HCT116 (cell line): ENCODE measurements at regions not wholly inside any gene's neighbourhood (a gene's known extent, or its start where the extent isn't known, plus 50 kb on each side); places are given as distances from the start of the nearest gene placed in this dataset.

ENCODE experiments used
- ATAC-seq: fragments of 200-7000 bp; cut with Tn5 transposase; 2 replicates; pipeline ENCODE4 v1.9.1; 2020; ENCODE audit warnings: mild to moderate bottlenecking, moderate library complexity
- BruUV-seq: library from RNA; stranded (reverse); fragments of 400-500 nt; replicated peaks from 2 replicates; lab custom pipeline; 2021; lab: Mats Ljungman, UMichigan
- CTCF ChIA-PET: fragments of 300-600 bp; sonication (Branson Sonifier 250); formaldehyde crosslinking; loops from one replicate; lab custom pipeline; 2021; ENCODE audit warnings: antibody characterized with exemption; lab: Charles Lee
- POLR2A ChIA-PET: fragments of 300-600, 350-600 bp; sonication (Branson Sonifier 250); formaldehyde crosslinking; loops from one replicate; lab custom pipeline; 2021; ENCODE audit warnings: antibody characterized with exemption; lab: Charles Lee
- RAD21 ChIA-PET, 2 experiments: fragments of 300-600 bp; sonication (Branson Sonifier 250); formaldehyde crosslinking; loops; one replicate each; lab custom pipeline; 2023; ENCODE audit warnings: low total read pairs in 2 of 2; ENCODE audit not compliant: uncharacterized antibody in 2 of 2, unreplicated experiment in 2 of 2, low non-redundant PET in 1 of 2; lab: Charles Lee
- DNase-seq: peaks from one replicate; pipeline ENCODE4 v3.0.0-alpha.2; 2010; ENCODE audit warnings: low read depth, low spot score
- H2AFZ ChIP-seq: fragments of 200-600 bp; shearing (Covaris generic), sonication (generic); 2 replicates; pipeline ENCODE4 v1.6.1; 2017; ENCODE audit warnings: low read depth, mixed run types, mixed read lengths, antibody characterized with exemption, low read length; ENCODE audit not compliant: poor library complexity, severe bottlenecking
- H3K27ac ChIP-seq: 2 replicates; pipeline ENCODE4 v1.5.1; 2012; ENCODE audit warnings: low read depth, low read length
- H3K27me3 ChIP-seq: fragments of 200-600 bp; sonication (generic); 2 replicates; pipeline ENCODE4 v1.6.1; 2016; ENCODE audit warnings: mixed run types, low read length, mixed read lengths; ENCODE audit not compliant: insufficient read depth
- H3K36me3 ChIP-seq, 2 experiments: fragments of 200-500 bp in 1 of 2; fragments of 200-600 bp in 1 of 2; sonication (Bioruptor generic) in 1 of 2; sonication (generic) in 1 of 2; 2 replicates each; pipeline versions ENCODE4 v1.5.1 to v1.6.1; 2014 to 2016; ENCODE audit warnings: low read length in 2 of 2, inconsistent platforms in 1 of 2, mixed read lengths in 1 of 2, mixed run types in 1 of 2; ENCODE audit not compliant: insufficient read depth in 2 of 2, control insufficient read depth in 1 of 2
- H3K4me1 ChIP-seq, 2 experiments: fragments of 200-600 bp in 1 of 2; sonication (generic) in 1 of 2; 2 replicates each; pipeline versions ENCODE4 v1.5.1 to v1.6.1; 2012 to 2017; ENCODE audit warnings: low read length in 2 of 2, inconsistent platforms in 1 of 2, mild to moderate bottlenecking in 1 of 2, mixed read lengths in 1 of 2, mixed run types in 1 of 2, moderate library complexity in 1 of 2; ENCODE audit not compliant: insufficient read depth in 2 of 2, control insufficient read depth in 1 of 2
- H3K4me2 ChIP-seq: fragments of 200-600 bp; sonication (generic); 2 replicates; pipeline ENCODE4 v1.6.1; 2017; ENCODE audit warnings: mixed run types, low read length, mixed read lengths
- H3K4me3 ChIP-seq, 2 experiments: fragments of 200-600 bp in 1 of 2; sonication (generic) in 1 of 2; replicated peaks in 1 of 2; 2 replicates each; pipeline ENCODE4 v1.5.1; 2011 to 2016; ENCODE audit warnings: low read length in 2 of 2, control low read depth in 1 of 2, low read depth in 1 of 2, mild to moderate bottlenecking in 1 of 2, mixed read lengths in 1 of 2, mixed run types in 1 of 2
- H3K79me2 ChIP-seq: fragments of 200-600 bp; sonication (generic); 2 replicates; pipeline ENCODE4 v1.6.1; 2017; ENCODE audit warnings: mild to moderate bottlenecking, mixed run types, low read length, moderate library complexity, mixed read lengths; ENCODE audit not compliant: insufficient read depth
- H3K9ac ChIP-seq: fragments of 200-600 bp; sonication (generic); 2 replicates; pipeline ENCODE4 v1.6.1; 2016; ENCODE audit warnings: low read length, mixed read lengths
- H3K9me2 ChIP-seq: fragments of 200-600 bp; sonication (generic), shearing (Covaris generic); 2 replicates; pipeline ENCODE4 v1.6.1; 2017; ENCODE audit warnings: mixed run types, mild to moderate bottlenecking, moderate library complexity; ENCODE audit not compliant: insufficient read depth
- H3K9me3 ChIP-seq, 2 experiments: fragments of 200-500 bp in 1 of 2; fragments of 200-600 bp in 1 of 2; sonication (Bioruptor generic) in 1 of 2; sonication (generic) in 1 of 2; 2 replicates each; pipeline ENCODE4 v1.6.1; 2014 to 2017; ENCODE audit warnings: low read length in 2 of 2, mixed read lengths in 2 of 2, inconsistent platforms in 1 of 2, low read depth in 1 of 2, mild to moderate bottlenecking in 1 of 2, mixed run types in 1 of 2, moderate library complexity in 1 of 2; ENCODE audit not compliant: control insufficient read depth in 1 of 2, insufficient read depth in 1 of 2
- H4K20me1 ChIP-seq: fragments of 200-600 bp; sonication (generic), shearing (Covaris generic); 2 replicates; pipeline ENCODE4 v1.6.1; 2017; ENCODE audit warnings: mixed run types, mild to moderate bottlenecking, moderate library complexity; ENCODE audit not compliant: insufficient read depth
- ATF3 ChIP-seq: IDR thresholded peaks from 2 replicates; pipeline ENCODE4 v1.6.1; 2012
- CEBPB ChIP-seq: IDR thresholded peaks from 2 replicates; pipeline ENCODE4 v1.6.1; 2012; ENCODE audit warnings: low read depth
- FOSL1 ChIP-seq: IDR thresholded peaks from 2 replicates; pipeline ENCODE4 v1.6.1; 2012; ENCODE audit warnings: low read depth
- JUND ChIP-seq: IDR thresholded peaks from 2 replicates; pipeline ENCODE4 v1.6.1; 2012
- POLR2A ChIP-seq: IDR thresholded peaks from 2 replicates; pipeline ENCODE4 v1.7.0; 2011; ENCODE audit warnings: borderline replicate concordance; ENCODE audit not compliant: insufficient read depth, insufficient read length; ENCODE audit errors: extremely low read depth
- POLR2AphosphoS5 ChIP-seq: IDR thresholded peaks from 2 replicates; pipeline ENCODE4 v1.6.1; 2011; ENCODE audit warnings: mild to moderate bottlenecking, low read depth, low read length, moderate library complexity
- SIN3A ChIP-seq: IDR thresholded peaks from 2 replicates; pipeline ENCODE4 v1.6.1; 2012; ENCODE audit warnings: low read depth
- SP1 ChIP-seq: IDR thresholded peaks from 2 replicates; pipeline ENCODE4 v1.6.1; 2012; ENCODE audit warnings: low read depth
- TCF7L2 ChIP-seq: IDR thresholded peaks from 2 replicates; pipeline ENCODE4 v1.7.0; 2011; ENCODE audit warnings: borderline replicate concordance, inconsistent platforms; ENCODE audit not compliant: insufficient read depth, insufficient read length; ENCODE audit errors: extremely low read depth
- YY1 ChIP-seq: IDR thresholded peaks from 2 replicates; pipeline ENCODE4 v1.6.1; 2011; ENCODE audit warnings: low read length, low read depth, moderate library complexity, mild to moderate bottlenecking; ENCODE audit not compliant: insufficient replicate concordance; ENCODE audit errors: extremely low read depth
- ZBTB33 ChIP-seq: IDR thresholded peaks from 2 replicates; pipeline ENCODE4 v1.6.1; 2011; ENCODE audit warnings: mild to moderate bottlenecking, low read length, moderate library complexity; ENCODE audit not compliant: insufficient replicate concordance; ENCODE audit errors: extremely low read depth
- ZFX ChIP-seq: fragments of 450-650 bp; IDR thresholded peaks from 2 replicates; pipeline ENCODE4 v1.6.1; 2017
- ZNF274 ChIP-seq: fragments of 200-500 bp; sonication (Bioruptor generic); IDR thresholded peaks from 2 replicates; pipeline ENCODE4 v1.6.1; 2014; ENCODE audit warnings: mild to moderate bottlenecking, low read depth, low read length, inconsistent platforms
- intact Hi-C: fragments of 100-400 bp; cut with micrococcal nuclease; formaldehyde crosslinking; loops from 2 replicates; pipeline ENCODE4 v1.10.0; 2022

GRCh38 chr10:46232666-46233065 is 54.1 kb upstream of the ANTXRL start:
- no TSS peak for BruUV-seq
- DNase-seq (no peak), ATAC-seq (no peak)
- no peaks in the 10 kb centered on the region for H3K79me2 ChIP-seq
- H3K36me3 ChIP-seq = no peaks in the 10 kb centered on the region
- no peaks in the 10 kb centered on the region for H4K20me1 ChIP-seq
- RAD21 ChIA-PET = no interaction called here
- H3K27me3 ChIP-seq = no peaks in the 10 kb centered on the region
- no peak overlapping the region for H3K4me2 ChIP-seq
- H3K4me1 ChIP-seq = peaks cover 3 to 11% of the 10 kb centered on the region in 2 experiments; a peak in 2 of 4 replicates
- no peak overlapping the region for H3K9ac ChIP-seq
- H3K9me2 ChIP-seq = no peaks in the 10 kb centered on the region
- POLR2A ChIA-PET = no interaction called here
- H3K9me3 ChIP-seq = no peaks in the 10 kb centered on the region
- no peak overlapping the region for H3K27ac ChIP-seq
- TF ChIP-seq ZFX (no peak), JUND (no peak), ZNF274 (no peak), SP1 (no peak), ZBTB33 (no peak), ATF3 (no peak), POLR2A (no peak), YY1 (no peak), CEBPB (no peak), POLR2AphosphoS5 (no peak), FOSL1 (no peak), TCF7L2 (no peak), SIN3A (no peak)
- H2AFZ ChIP-seq = no peak overlapping the region
- H3K4me3 ChIP-seq = no peak overlapping the region
- CTCF ChIA-PET = no interaction called here
- intact Hi-C loops = no loop called here
